Heart left ventricle (tissue), 16 donors: ENCODE measurements at regions not wholly inside any gene's neighbourhood (a gene's known extent, or its start where the extent isn't known, plus 50 kb on each side); places are given as distances from the start of the nearest gene placed in this dataset.

ENCODE experiments used
- ATAC-seq, 4 donors: fragments of 200-7000 bp; cut with Tn5 transposase; one replicate each; pipeline ENCODE4 v1.9.1; 2020 to 2022; ENCODE audit warnings: moderate library complexity in 4 of 4, mild to moderate bottlenecking in 3 of 4, moderate number of reproducible peaks in 1 of 4
- DNase-seq, 5 donors: peaks; one replicate each; pipeline ENCODE4 v3.0.0-alpha.2; 2020
- H3K27ac ChIP-seq, 12 donors: fragments of 200-600 bp; sonication (generic) in 4 of 12; one replicate each; pipeline versions ENCODE4 v1.5.0 to v1.8.0; 2016 to 2022; ENCODE audit warnings: mild to moderate bottlenecking in 2 of 12
- H3K27me3 ChIP-seq, 9 donors: fragments of 200-600 bp; sonication (generic) in 2 of 9; one replicate each; pipeline versions ENCODE4 v1.5.1 to v1.8.0; 2016 to 2022; ENCODE audit warnings: mild to moderate bottlenecking in 3 of 9
- H3K36me3 ChIP-seq, 9 donors: fragments of 200-600 bp; sonication (generic) in 2 of 9; one replicate each; pipeline versions ENCODE4 v1.5.0 to v1.8.0; 2018 to 2022; ENCODE audit warnings: mild to moderate bottlenecking in 2 of 9
- H3K4me1 ChIP-seq, 12 donors: fragments of 200-600 bp; sonication (generic) in 4 of 12; one replicate each; pipeline versions ENCODE4 v1.5.0 to v1.8.0; 2016 to 2022; ENCODE audit warnings: mild to moderate bottlenecking in 3 of 12
- H3K4me3 ChIP-seq, 12 donors: fragments of 200-600 bp; sonication (generic) in 4 of 12; one replicate each; pipeline versions ENCODE4 v1.5.0 to v1.8.0; 2017 to 2022; ENCODE audit warnings: mild to moderate bottlenecking in 9 of 12, moderate library complexity in 4 of 12
- H3K9me3 ChIP-seq, 12 donors: fragments of 200-600 bp; sonication (generic) in 4 of 12; one replicate each; pipeline versions ENCODE4 v1.5.0 to v1.8.0; 2016 to 2022; ENCODE audit warnings: mild to moderate bottlenecking in 1 of 12
- POLR2A ChIP-seq, 2 donors: fragments of 450-650 bp; IDR thresholded peaks; one replicate each; pipeline ENCODE4 v1.6.1; 2017; ENCODE audit warnings: antibody characterized with exemption in 2 of 2, mild to moderate bottlenecking in 2 of 2, moderate library complexity in 2 of 2
- WGBS, 4 donors: extraction: QIAGEN DNeasy Blood & Tissue Kit in 2 of 4; methylation state at CpG; one replicate each; pipeline versions ENCODE4 v1.1.5 to v1.1.7; 2013 to 2018; 5-methylcytosine and 5-hydroxymethylcytosine counted together
- intact Hi-C, 10 donors: fragments of 100-400 bp; cut with DNase I; formaldehyde crosslinking; loops; one replicate each; pipeline versions ENCODE4 v1.11.1 to v1.14.2; 2022
- TF ChIP-seq, protein P1 (sequence below), 12 donors: fragments of 200-600 bp; sonication (generic) in 4 of 12; IDR thresholded peaks; one replicate each; pipeline versions ENCODE4 v1.5.0 to v1.8.0; 2018 to 2022; ENCODE audit warnings: antibody characterized with exemption in 12 of 12, mild to moderate bottlenecking in 5 of 12
- donor health status: ischemic (EF 13 %, LVEDD 7.1; RV severe dilation, severe dysfunction).
- donor health status: healthy with polysubstance abuse.
- donor health status: DM: no; HTN: yes; CAD: no.
- donor health status: DM: no; HTN: no; CAD: no.
- donor health status: ischemic (EF 25% LVEDD 6.9; RV normal size, moderate dysfunction).
- donor health status: ischemic (EF 25% LVEDD 5.7; RV mildly dilated, moderate dysfunction).
- donor health status: healthy.
- donor health status: DM: yes; HTN: yes; CAD: no.
- donor health status: ischemic (EF 35%, LVEDD 5.7; RV mildly dilated, moderate dysfunction).
- donor health status: nonischemic (EF 11% LVEDD 7.7; RV severe dilation, severe dysfunction).
- donor health status: DM: yes; HTN: yes; CAD: no.
- donor health status: PGD.
- donor health status: ischemic (EF 29% LVEDD 5.4; RV normal size, mild dysfunction).
- donor health status: nonischemic (EF 23%, LVEDD 6.1; RV moderate dilation, normal function).

DNA sequence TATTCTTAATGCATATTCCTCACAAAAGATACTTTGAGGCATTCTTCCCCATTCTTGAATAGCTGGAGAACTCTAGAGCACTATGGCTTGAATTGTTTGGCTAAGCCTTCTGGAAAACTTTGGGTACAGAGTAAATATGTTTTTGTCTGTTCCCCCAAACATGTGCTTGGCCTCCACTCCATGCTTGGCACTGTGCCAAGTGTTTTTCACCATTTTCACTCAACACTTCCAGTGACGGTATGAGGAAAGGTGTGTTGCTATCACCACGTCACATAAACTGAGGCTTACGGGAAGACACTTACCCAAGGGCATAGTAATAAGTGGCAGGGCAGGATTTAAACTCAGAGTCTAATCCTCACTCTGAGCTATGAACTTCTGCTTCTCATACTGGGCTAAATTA is 318.2 kb downstream of the WDR11 start:
- Histone ChIP-seq H3K27me3 (peaks cover 0 to 18% (median 0%) of the 10 kb centered on the region in 9 donors), H3K36me3 (no peaks in the 10 kb centered on the region), H3K4me3 (no peak overlapping the region), H3K27ac (no peak overlapping the region), H3K9me3 (peaks cover 0 to 8% (median 0%) of the 10 kb centered on the region in 12 donors), H3K4me1 (no peaks in the 10 kb centered on the region)
- 68 to 83% (median 74%) methylated on average over 3 of the region's 3 CpGs for WGBS, 4 donors
- DNase-seq (no peak), ATAC-seq (no peak)
- intact Hi-C loops, result no loop called here
- TF ChIP-seq POLR2A (IDR thresholded peaks at IDR 0.05), result no peak
- TF ChIP-seq, protein P1, sequence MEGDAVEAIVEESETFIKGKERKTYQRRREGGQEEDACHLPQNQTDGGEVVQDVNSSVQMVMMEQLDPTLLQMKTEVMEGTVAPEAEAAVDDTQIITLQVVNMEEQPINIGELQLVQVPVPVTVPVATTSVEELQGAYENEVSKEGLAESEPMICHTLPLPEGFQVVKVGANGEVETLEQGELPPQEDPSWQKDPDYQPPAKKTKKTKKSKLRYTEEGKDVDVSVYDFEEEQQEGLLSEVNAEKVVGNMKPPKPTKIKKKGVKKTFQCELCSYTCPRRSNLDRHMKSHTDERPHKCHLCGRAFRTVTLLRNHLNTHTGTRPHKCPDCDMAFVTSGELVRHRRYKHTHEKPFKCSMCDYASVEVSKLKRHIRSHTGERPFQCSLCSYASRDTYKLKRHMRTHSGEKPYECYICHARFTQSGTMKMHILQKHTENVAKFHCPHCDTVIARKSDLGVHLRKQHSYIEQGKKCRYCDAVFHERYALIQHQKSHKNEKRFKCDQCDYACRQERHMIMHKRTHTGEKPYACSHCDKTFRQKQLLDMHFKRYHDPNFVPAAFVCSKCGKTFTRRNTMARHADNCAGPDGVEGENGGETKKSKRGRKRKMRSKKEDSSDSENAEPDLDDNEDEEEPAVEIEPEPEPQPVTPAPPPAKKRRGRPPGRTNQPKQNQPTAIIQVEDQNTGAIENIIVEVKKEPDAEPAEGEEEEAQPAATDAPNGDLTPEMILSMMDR (IDR thresholded peaks at IDR 0.05), result no peak

DNA sequence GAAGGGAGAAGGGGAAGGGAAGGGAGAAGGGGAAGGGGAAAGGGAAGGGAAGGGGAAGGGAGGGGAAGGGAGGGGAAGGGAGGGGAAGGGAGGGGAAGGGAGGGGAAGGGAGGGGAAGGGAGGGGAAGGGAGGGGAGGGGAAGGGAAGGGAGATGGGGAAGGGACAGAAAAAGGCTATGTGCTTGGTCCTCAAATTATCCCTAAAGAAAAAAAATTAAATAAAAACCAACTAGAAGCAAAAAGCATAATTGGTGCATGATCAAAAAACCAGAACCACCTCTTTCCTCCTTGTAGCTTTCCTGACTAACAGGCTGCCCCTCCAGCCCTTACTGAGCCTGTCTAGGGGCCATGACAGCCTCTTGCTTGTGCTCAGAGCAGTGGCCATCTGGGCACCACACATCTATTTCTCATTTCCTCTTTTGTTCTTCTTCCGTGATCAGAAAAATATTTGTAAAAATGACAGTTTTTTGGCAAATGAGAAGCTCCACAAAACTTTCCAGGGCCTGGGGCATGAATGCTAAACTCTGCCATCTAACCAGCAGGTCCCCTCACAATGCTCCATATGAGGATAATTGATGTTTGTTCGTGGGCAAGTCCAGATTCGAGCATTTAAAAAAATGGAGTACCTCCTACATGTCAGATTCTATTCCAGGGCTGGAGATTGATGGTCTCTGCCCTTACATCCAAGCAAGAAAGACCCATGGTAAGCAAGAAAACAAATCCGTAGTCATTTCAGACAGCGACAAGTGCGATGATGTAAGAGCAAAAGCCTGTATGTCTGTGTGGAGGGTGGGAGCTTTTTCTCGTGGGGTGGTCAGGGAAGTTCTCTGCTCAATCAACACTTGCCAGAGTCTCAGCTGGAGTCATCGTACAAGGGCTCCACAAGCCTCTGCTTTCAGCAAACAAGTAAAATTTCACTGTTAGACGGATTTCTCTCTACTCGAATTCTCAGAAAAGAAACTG is 320.9 kb downstream of the WDR11 start:
- Histone ChIP-seq H3K9me3 (no peaks in the 10 kb centered on the region), H3K27me3 (peaks cover 0 to 8% (median 0%) of the 10 kb centered on the region in 9 donors), H3K4me1 (no peaks in the 10 kb centered on the region), H3K4me3 (no peak overlapping the region), H3K27ac (no peak overlapping the region), H3K36me3 (no peaks in the 10 kb centered on the region)
- WGBS, 4 donors, result 55 to 66% (median 59%) methylated on average over 10 of the region's 10 CpGs
- no peak for DNase-seq
- no peak for TF ChIP-seq POLR2A (IDR thresholded peaks at IDR 0.05)
- TF ChIP-seq, protein P1 (IDR thresholded peaks at IDR 0.05), result no peak
- ATAC-seq, result no peak
- intact Hi-C loops, result no loop called here

DNA sequence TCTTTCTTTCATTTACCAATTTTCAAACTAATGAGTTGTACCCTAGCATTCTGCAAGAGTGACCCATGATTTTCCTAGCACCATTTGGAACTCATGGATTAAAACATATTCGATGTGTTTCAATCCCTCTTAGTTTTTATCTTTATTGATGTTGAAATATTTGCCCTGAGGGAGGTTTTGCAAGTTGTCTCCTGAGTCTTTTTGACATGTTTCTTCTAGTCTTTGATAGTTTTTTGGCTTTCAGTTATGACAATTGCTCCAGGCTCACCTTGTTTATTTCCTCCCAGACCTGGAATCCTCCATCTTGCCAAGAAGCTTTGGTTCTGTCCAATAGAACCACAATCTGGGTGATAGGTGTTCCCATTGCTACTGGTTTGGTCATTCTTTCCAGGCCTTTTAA is 327.8 kb downstream of the WDR11 start:
- Histone ChIP-seq H3K4me3 (no peak overlapping the region), H3K4me1 (no peaks in the 10 kb centered on the region), H3K9me3 (no peaks in the 10 kb centered on the region), H3K36me3 (no peaks in the 10 kb centered on the region), H3K27ac (no peak overlapping the region), H3K27me3 (peaks cover 0 to 8% (median 0%) of the 10 kb centered on the region in 9 donors)
- DNase-seq (no peak), ATAC-seq (no peak)
- TF ChIP-seq, protein P1 (IDR thresholded peaks at IDR 0.05), result no peak
- whole genome bisulfite sequencing, 4 donors, result 67 to 71% (median 69%) methylated on average over 1 of the region's 1 CpG
- intact Hi-C loops, result no loop called here

DNA sequence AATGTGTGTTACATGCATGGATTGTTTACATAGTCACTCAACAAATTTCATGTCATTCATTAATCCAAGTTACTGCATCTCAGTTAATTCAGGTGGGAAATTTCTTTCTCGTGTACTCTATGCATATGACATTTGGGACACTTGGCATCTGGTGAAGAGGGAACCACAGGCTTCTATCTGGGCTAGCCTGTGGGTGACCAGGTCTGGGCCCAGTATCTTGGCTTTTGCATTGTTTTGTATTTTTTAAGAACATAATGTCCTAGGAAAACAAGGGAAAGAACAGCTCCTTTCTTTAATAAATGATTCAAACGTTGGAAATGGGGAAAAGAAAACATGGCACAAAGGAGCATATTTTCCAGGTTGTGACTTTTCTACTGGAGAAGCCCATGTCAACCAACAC is 331.1 kb downstream of the WDR11 start:
- intact Hi-C loops, result no loop called here
- H3K27me3 ChIP-seq, result peaks cover 0 to 13% (median 0%) of the 10 kb centered on the region in 9 donors
- WGBS, 4 donors, result 67 to 73% (median 70%) methylated on average over 2 of the region's 2 CpGs
- H3K36me3 ChIP-seq, result no peaks in the 10 kb centered on the region
- H3K27ac ChIP-seq, result no peak overlapping the region
- DNase-seq (no peak), ATAC-seq (no peak)
- no peaks in the 10 kb centered on the region for H3K9me3 ChIP-seq
- no peaks in the 10 kb centered on the region for H3K4me1 ChIP-seq
- no peak overlapping the region for H3K4me3 ChIP-seq
- no peak for TF ChIP-seq POLR2A (IDR thresholded peaks at IDR 0.05)
- TF ChIP-seq, protein P1 (IDR thresholded peaks at IDR 0.05), result no peak
